Calu3 (cell line): ENCODE measurements at regions not wholly inside any gene's neighbourhood (a gene's known extent, or its start where the extent isn't known, plus 50 kb on each side); places are given as distances from the start of the nearest gene placed in this dataset.
"Not testable (repeated sequence)": the region's sequence is repeated elsewhere in the genome, so short reads cannot be mapped to it uniquely, and the experiment has no call there.

Experiments used
- BruUV-seq: library from RNA; stranded (reverse); fragments of 400-500 nt; replicated peaks from 2 replicates; lab custom pipeline; 2021; lab: Mats Ljungman, UMichigan
- CTCF ChIA-PET: fragments of 300-600 bp; sonication (Branson Sonifier 250); formaldehyde crosslinking; loops from one replicate; lab custom pipeline; 2022; ENCODE audit warnings: antibody characterized with exemption; lab: Charles Lee
- DNase-seq: peaks from one replicate; pipeline ENCODE4 v3.0.0; 2022
- H3K27ac Mint-ChIP-seq: one replicate; pipeline ENCODE4 v1.8.0; 2022; ENCODE audit warnings: mixed read lengths; ENCODE audit not compliant: unreplicated experiment
- H3K27me3 Mint-ChIP-seq: one replicate; pipeline ENCODE4 v1.8.0; 2022; ENCODE audit warnings: mixed read lengths; ENCODE audit not compliant: unreplicated experiment
- H3K36me3 Mint-ChIP-seq: one replicate; pipeline ENCODE4 v1.8.0; 2022; ENCODE audit warnings: mild to moderate bottlenecking, moderate library complexity, mixed read lengths; ENCODE audit not compliant: insufficient read depth, unreplicated experiment
- H3K4me1 Mint-ChIP-seq: one replicate; pipeline ENCODE4 v1.8.0; 2022; ENCODE audit warnings: mild to moderate bottlenecking, low read depth, mixed read lengths; ENCODE audit not compliant: unreplicated experiment
- H3K4me3 Mint-ChIP-seq: one replicate; pipeline ENCODE4 v1.8.0; 2022; ENCODE audit warnings: mild to moderate bottlenecking, low read depth, moderate library complexity, mixed read lengths; ENCODE audit not compliant: unreplicated experiment
- H3K9me3 Mint-ChIP-seq: one replicate; pipeline ENCODE4 v1.8.0; 2022; ENCODE audit warnings: low read depth, mixed read lengths; ENCODE audit not compliant: unreplicated experiment
- CTCF ChIP-seq: fragments of 200-600 bp; IDR thresholded peaks from one replicate; pipeline ENCODE4 v1.8.0; 2022; ENCODE audit warnings: antibody characterized with exemption; ENCODE audit not compliant: unreplicated experiment
- intact Hi-C: fragments of 100-400 bp; cut with micrococcal nuclease; formaldehyde crosslinking; loops from one replicate; pipeline ENCODE4 v1.10.0; 2022; ENCODE audit not compliant: unreplicated experiment

- no peak overlapping the region for H3K27ac Mint-ChIP-seq
- intact Hi-C loops = no loop called here
- BruUV-seq = no TSS peak
- no peak overlapping the region for H3K4me3 Mint-ChIP-seq
- TF ChIP-seq CTCF = no peak
- no peaks in the 10 kb centered on the region for H3K36me3 Mint-ChIP-seq
- peaks cover 9% of the 10 kb centered on the region for H3K4me1 Mint-ChIP-seq
- H3K9me3 Mint-ChIP-seq = no peaks in the 10 kb centered on the region
- CTCF ChIA-PET = no interaction called here
- peaks cover 8% of the 10 kb centered on the region for H3K27me3 Mint-ChIP-seq
- DNase-seq = no peak
These were observed 67.9 kb upstream of the BCL6 start for GRCh38 chr3:187813198-187813597.

GRCh38 chr3:187817766-187818165 is 72.5 kb upstream of the BCL6 start:
- BruUV-seq, CTCF ChIA-PET, intact Hi-C loops, H3K36me3 Mint-ChIP-seq, H3K4me1 Mint-ChIP-seq, H3K27me3 Mint-ChIP-seq, H3K4me3 Mint-ChIP-seq, H3K27ac Mint-ChIP-seq, H3K9me3 Mint-ChIP-seq, DNase-seq: not testable (repeated sequence)

DNA sequence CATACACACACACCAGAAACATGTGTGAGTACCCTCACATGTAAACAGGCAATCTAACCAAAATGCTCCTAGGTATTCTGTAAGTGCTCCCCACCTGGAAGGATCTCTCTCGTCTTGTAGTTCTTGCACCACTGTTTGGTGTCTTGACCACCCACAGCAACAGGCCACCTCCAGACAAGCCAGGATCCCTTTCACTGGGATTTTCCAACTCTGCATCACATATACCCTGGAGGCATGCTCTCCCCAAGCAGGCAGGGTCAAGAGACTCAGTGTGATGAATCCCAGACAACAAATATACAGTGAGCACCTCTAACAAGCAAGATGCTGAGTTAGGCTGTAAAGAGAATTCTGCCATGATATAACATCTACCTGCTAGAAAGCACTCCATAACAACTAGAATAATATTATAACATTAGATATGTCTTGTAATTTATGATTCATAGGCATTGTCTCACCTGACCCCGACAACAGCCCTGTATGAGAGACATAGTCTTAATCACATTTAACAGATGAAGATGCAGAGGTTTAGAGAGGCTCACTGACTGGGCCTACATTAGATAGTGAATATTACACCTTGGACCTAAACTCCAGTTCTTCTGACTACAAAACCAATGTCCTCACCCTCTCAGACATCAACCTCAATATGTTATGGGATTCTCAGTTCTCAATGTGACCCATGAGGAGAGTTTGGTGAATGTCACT is 76.5 kb upstream of the BCL6 start:
- DNase-seq = no peak
- Mint-ChIP-seq H3K27ac (no peak overlapping the region), H3K4me1 (no peaks in the 10 kb centered on the region), H3K36me3 (no peaks in the 10 kb centered on the region), H3K9me3 (no peaks in the 10 kb centered on the region), H3K27me3 (no peaks in the 10 kb centered on the region), H3K4me3 (no peak overlapping the region)
- TF ChIP-seq CTCF = no peak
- CTCF ChIA-PET = no interaction called here
- intact Hi-C loops = no loop called here
- no TSS peak for BruUV-seq

DNA sequence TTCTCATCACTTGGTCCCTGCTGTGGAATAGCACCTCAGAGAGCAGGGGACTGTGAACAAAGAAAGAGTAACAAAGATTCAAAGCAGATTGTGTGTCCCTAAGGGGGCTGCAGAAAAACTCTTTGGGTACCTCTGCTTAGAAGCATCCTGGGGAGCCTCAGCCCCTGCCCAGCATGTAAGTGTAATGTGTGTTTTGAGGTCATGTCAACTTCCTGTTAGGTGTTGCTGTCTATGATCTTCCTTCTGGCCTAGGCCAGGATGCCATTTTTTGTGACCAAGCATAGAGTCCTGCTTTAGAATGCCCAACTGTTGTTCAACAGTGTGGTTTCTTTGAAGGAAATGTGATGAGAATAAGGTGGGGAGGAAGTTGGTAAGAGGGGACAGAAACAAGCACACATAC is 77.1 kb upstream of the BCL6 start:
- CTCF ChIA-PET = interaction anchor here (1.1 kb wide), 1 partner anchor 56 kb away, joined by 3 read pairs; no protein-coding TSS in a partner anchor
- H3K4me3 Mint-ChIP-seq = no peak overlapping the region
- H3K36me3 Mint-ChIP-seq = no peaks in the 10 kb centered on the region
- no peak overlapping the region for H3K27ac Mint-ChIP-seq
- H3K4me1 Mint-ChIP-seq = no peaks in the 10 kb centered on the region
- TF ChIP-seq CTCF = no peak
- no peaks in the 10 kb centered on the region for H3K9me3 Mint-ChIP-seq
- DNase-seq = no peak
- no TSS peak for BruUV-seq
- intact Hi-C loops = no loop called here
- no peaks in the 10 kb centered on the region for H3K27me3 Mint-ChIP-seq

DNA sequence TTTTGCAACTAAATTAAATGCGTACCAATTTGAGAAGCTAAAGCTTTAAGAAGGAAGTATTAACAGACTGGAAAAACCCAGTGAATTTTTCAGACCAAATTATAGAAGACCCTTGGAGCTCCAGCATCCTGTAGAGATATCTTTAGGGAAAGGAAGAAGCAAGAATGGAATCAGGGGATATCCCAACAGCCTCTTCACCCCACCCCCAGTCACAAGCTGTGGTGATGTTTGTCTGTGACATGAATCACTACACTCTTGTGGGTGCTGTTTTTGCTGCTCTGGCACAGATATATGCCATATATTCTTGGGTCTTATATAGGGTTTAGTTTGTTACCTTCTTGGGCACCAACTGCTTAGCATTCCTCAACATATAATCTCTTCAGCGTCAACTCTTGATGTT is 78.5 kb upstream of the BCL6 start:
- intact Hi-C loops = no loop called here
- Mint-ChIP-seq H3K4me1 (peaks cover 3% of the 10 kb centered on the region), H3K4me3 (no peak overlapping the region), H3K27me3 (no peaks in the 10 kb centered on the region), H3K36me3 (no peaks in the 10 kb centered on the region), H3K9me3 (no peaks in the 10 kb centered on the region), H3K27ac (no peak overlapping the region)
- no peak for DNase-seq
- CTCF ChIA-PET = interaction anchor here (0.6 kb wide), 1 partner anchor 242 kb away, joined by 5 read pairs; no protein-coding TSS in a partner anchor
- no TSS peak for BruUV-seq
- TF ChIP-seq CTCF = no peak
